Astrocyte of the spinal cord (primary cell): ENCODE measurements at regions not wholly inside any gene's neighbourhood (a gene's known extent, or its start where the extent isn't known, plus 50 kb on each side); places are given as distances from the start of the nearest gene placed in this dataset.

Source experiments
- DNase-seq: peaks from one replicate; pipeline ENCODE4 v3.0.0; 2011; ENCODE audit warnings: low read depth, low spot score
- H3K4me3 ChIP-seq: 2 replicates; pipeline ENCODE4 v1.5.1; 2011; ENCODE audit warnings: low read depth, mild to moderate bottlenecking, low read length, moderate library complexity
- CTCF ChIP-seq: IDR thresholded peaks from 2 replicates; pipeline ENCODE4 v1.5.1; 2012; ENCODE audit warnings: low read depth, mild to moderate bottlenecking, low read length, inconsistent platforms
- in situ Hi-C: cut with HindIII; loops from 2 replicates; pipeline ENCODE4 v1.10.0; 2017; ENCODE audit warnings: low sequenced_read_pairs

- peak; percentile 97 for DNase-seq
- peak overlapping the region; percentile 75 for H3K4me3 ChIP-seq
- TF ChIP-seq CTCF, result peak; percentile 98
- in situ Hi-C loops, result no loop called here
Observed at GRCh38 chr2:41840702-41841551, 206.9 kb upstream of the PKDCC start.

- DNase-seq, result no peak
- TF ChIP-seq CTCF, result no peak
- in situ Hi-C loops, result no loop called here
- no peak overlapping the region for H3K4me3 ChIP-seq
Observed at GRCh38 chr2:41846962-41847361, 200.9 kb upstream of the PKDCC start.

GRCh38 chr2:41847744-41848441 lies 199.9 kb upstream of the PKDCC start:
- in situ Hi-C loops, result no loop called here
- H3K4me3 ChIP-seq, result no peak overlapping the region
- no peak for DNase-seq
- no peak for TF ChIP-seq CTCF

GRCh38 chr2:41851554-41851953 lies 196.3 kb upstream of the PKDCC start:
- in situ Hi-C loops, result loop anchor here (10.0 kb wide), 1 partner anchor 233 kb away; no protein-coding TSS in a partner anchor
- no peak for TF ChIP-seq CTCF
- DNase-seq, result no peak

GRCh38 chr2:41853427-41854191 lies 194.2 kb upstream of the PKDCC start:
- no peak overlapping the region for H3K4me3 ChIP-seq
- TF ChIP-seq CTCF, result peak; percentile 77
- in situ Hi-C loops, result loop anchor here (10.0 kb wide), 1 partner anchor 231 kb away; no protein-coding TSS in a partner anchor
- peak; percentile 58 for DNase-seq

More at GRCh38 chr2:41851554-41851953, 196.3 kb upstream of the PKDCC start:
- H3K4me3 ChIP-seq, result no peak overlapping the region

GRCh38 chr2:41854227-41854626 lies 193.6 kb upstream of the PKDCC start:
- no peak for TF ChIP-seq CTCF
- H3K4me3 ChIP-seq, result no peak overlapping the region
- in situ Hi-C loops, result loop anchor here (10.0 kb wide), 1 partner anchor 231 kb away; no protein-coding TSS in a partner anchor
- no peak for DNase-seq
